H1 (cell line): ENCODE measurements at regions not wholly inside any gene's neighbourhood (a gene's known extent, or its start where the extent isn't known, plus 50 kb on each side); places are given as distances from the start of the nearest gene placed in this dataset.

Experiments used
- CTCF ChIA-PET: fragments of 300-600 bp; sonication (Branson Sonifier 250); formaldehyde crosslinking; loops from one replicate; lab custom pipeline; 2021; ENCODE audit not compliant: partially characterized antibody; lab: Charles Lee
- POLR2A ChIA-PET: fragments of 300-600 bp; sonication (Branson Sonifier 250); formaldehyde crosslinking; loops from one replicate; lab custom pipeline; 2021; ENCODE audit warnings: inconsistent platforms; ENCODE audit not compliant: partially characterized antibody; lab: Charles Lee
- DNase-seq, 2 experiments: peaks; one replicate each; pipeline versions ENCODE4 v3.0.0 to v3.0.0-alpha.2; 2010 to 2022; ENCODE audit warnings: low spot score in 2 of 2, low read depth in 1 of 2, mixed read lengths in 1 of 2
- FAIRE-seq: peaks from 2 replicates; lab custom pipeline; 2011; peaks lifted over from hg19 to GRCh38; lab: Jason Lieb, UNC
- H2AFZ ChIP-seq: 2 replicates; pipeline ENCODE4 v1.8.1; 2012; ENCODE audit warnings: low read length, inconsistent platforms
- H2AK5ac ChIP-seq: 2 replicates; pipeline ENCODE4 v1.6.1; 2013; ENCODE audit warnings: low read depth, low read length
- H2BK120ac ChIP-seq: replicated peaks from 2 replicates; pipeline ENCODE3; 2013; ENCODE audit warnings: low read depth, low read length, inconsistent platforms
- H2BK12ac ChIP-seq: 2 replicates; pipeline ENCODE4 v1.6.1; 2013; ENCODE audit warnings: low read depth, low read length
- H2BK15ac ChIP-seq: 2 replicates; pipeline ENCODE4 v1.6.1; 2013; ENCODE audit warnings: low read length
- H2BK20ac ChIP-seq: 2 replicates; pipeline ENCODE4 v1.6.1; 2013; ENCODE audit warnings: low read length
- H2BK5ac ChIP-seq: 2 replicates; pipeline ENCODE4 v1.6.1; 2013; ENCODE audit warnings: low read depth, low read length
- H3K14ac ChIP-seq: 2 replicates; pipeline ENCODE4 v1.6.1; 2013; ENCODE audit warnings: inconsistent platforms; ENCODE audit not compliant: insufficient read length
- H3K18ac ChIP-seq: 2 replicates; pipeline ENCODE4 v1.6.1; 2013; ENCODE audit warnings: low read length; ENCODE audit errors: extremely low read depth
- H3K23ac ChIP-seq: 2 replicates; pipeline ENCODE4 v1.6.1; 2013; ENCODE audit warnings: inconsistent platforms; ENCODE audit not compliant: insufficient read length
- H3K23me2 ChIP-seq: 2 replicates; pipeline ENCODE4 v1.6.1; 2013; ENCODE audit warnings: low read depth, low read length
- H3K27ac ChIP-seq: 2 replicates; pipeline ENCODE4 v1.6.1; 2011; ENCODE audit warnings: low read depth, low read length, inconsistent platforms
- H3K27me3 ChIP-seq, 4 experiments: replicated peaks in 1 of 4; 1 replicate in 1 of 4; 2 replicates in 3 of 4; pipeline versions ENCODE4 v1.6.1 to v1.8.1; 2011 to 2013; ENCODE audit warnings: low read length in 3 of 4, mild to moderate bottlenecking in 3 of 4, inconsistent platforms in 2 of 4, mixed read lengths in 2 of 4, moderate library complexity in 1 of 4; ENCODE audit not compliant: control insufficient read depth in 3 of 4, insufficient read depth in 3 of 4; ENCODE audit errors: extremely low read depth in 1 of 4
- H3K36me3 ChIP-seq, 4 experiments: 2 replicates each; pipeline versions ENCODE4 v1.6.1 to v1.8.1; 2011 to 2013; ENCODE audit warnings: mild to moderate bottlenecking in 4 of 4, low read length in 3 of 4, moderate library complexity in 2 of 4, control low read depth in 1 of 4, inconsistent platforms in 1 of 4; ENCODE audit not compliant: insufficient read depth in 4 of 4, control insufficient read depth in 2 of 4
- H3K4ac ChIP-seq: replicated peaks from 2 replicates; pipeline ENCODE3; 2013; ENCODE audit warnings: low read length, low read depth, mixed read lengths, inconsistent platforms; ENCODE audit not compliant: insufficient read length
- H3K4me1 ChIP-seq, 4 experiments: replicated peaks in 1 of 4; 1 replicate in 1 of 4; 2 replicates in 3 of 4; pipeline versions ENCODE4 v1.6.1 to v1.8.1; 2011 to 2013; ENCODE audit warnings: low read length in 3 of 4, inconsistent platforms in 2 of 4, mixed read lengths in 1 of 4; ENCODE audit not compliant: insufficient read depth in 4 of 4, control insufficient read depth in 3 of 4
- H3K4me2 ChIP-seq, 2 experiments: 2 replicates each; pipeline versions ENCODE4 v1.6.1 to v1.8.1; 2011 to 2013; ENCODE audit warnings: low read depth in 2 of 2, low read length in 2 of 2, control low read depth in 1 of 2, inconsistent platforms in 1 of 2, mild to moderate bottlenecking in 1 of 2; ENCODE audit not compliant: insufficient read depth in 1 of 2
- H3K4me3 ChIP-seq, 4 experiments: fragments of 200-600, 300-600 bp in 1 of 4; sonication (generic), shearing (Covaris generic), sonication (Bioruptor Twin) in 1 of 4; 2 replicates each; pipeline versions ENCODE4 v1.5.1 to v1.8.1; 2011 to 2016; ENCODE audit warnings: low read length in 4 of 4, low read depth in 3 of 4, control low read depth in 2 of 4, inconsistent platforms in 2 of 4, mild to moderate bottlenecking in 2 of 4, mixed read lengths in 1 of 4, moderate library complexity in 1 of 4; ENCODE audit not compliant: insufficient read depth in 2 of 4; ENCODE audit errors: extremely low read depth in 1 of 4
- H3K56ac ChIP-seq: replicated peaks from 2 replicates; pipeline ENCODE3; 2013; ENCODE audit warnings: low read depth, mild to moderate bottlenecking, mixed read lengths, low read length, inconsistent platforms; ENCODE audit not compliant: insufficient read length
- H3K79me1 ChIP-seq: 2 replicates; pipeline ENCODE4 v1.6.1; 2013; ENCODE audit warnings: low read depth, low read length, control low read depth
- H3K79me2 ChIP-seq, 2 experiments: 2 replicates each; pipeline versions ENCODE4 v1.6.1 to v1.8.1; 2012 to 2013; ENCODE audit warnings: low read length in 2 of 2, mild to moderate bottlenecking in 2 of 2, inconsistent platforms in 1 of 2; ENCODE audit not compliant: insufficient read depth in 2 of 2, control insufficient read depth in 1 of 2
- H3K9ac ChIP-seq, 4 experiments: replicated peaks in 1 of 4; 1 replicate in 1 of 4; 2 replicates in 3 of 4; pipeline versions ENCODE4 v1.6.1 to v1.8.1; 2011 to 2013; ENCODE audit warnings: low read depth in 3 of 4, low read length in 3 of 4, control low read depth in 2 of 4, mild to moderate bottlenecking in 2 of 4, moderate library complexity in 2 of 4, inconsistent platforms in 1 of 4; ENCODE audit errors: extremely low read depth in 1 of 4
- H3K9me3 ChIP-seq, 2 experiments: 2 replicates each; pipeline versions ENCODE4 v1.6.1 to v1.8.1; 2012 to 2013; ENCODE audit warnings: mild to moderate bottlenecking in 2 of 2, moderate library complexity in 2 of 2, control low read depth in 1 of 2, inconsistent platforms in 1 of 2, low read depth in 1 of 2, low read length in 1 of 2, mixed read lengths in 1 of 2; ENCODE audit not compliant: insufficient read depth in 2 of 2
- H4K20me1 ChIP-seq, 2 experiments: replicated peaks in 1 of 2; 2 replicates each; pipeline versions ENCODE3 to v1.8.1; 2011 to 2013; ENCODE audit warnings: inconsistent platforms in 2 of 2, low read length in 2 of 2, mild to moderate bottlenecking in 1 of 2; ENCODE audit not compliant: insufficient read depth in 2 of 2, control insufficient read depth in 1 of 2
- H4K5ac ChIP-seq: 2 replicates; pipeline ENCODE4 v1.6.1; 2013; ENCODE audit warnings: low read length, low read depth, mixed read lengths, inconsistent platforms; ENCODE audit not compliant: insufficient read length
- H4K8ac ChIP-seq: 2 replicates; pipeline ENCODE4 v1.8.0; 2013; ENCODE audit warnings: mild to moderate bottlenecking, moderate library complexity, low read length, inconsistent platforms; ENCODE audit not compliant: insufficient read depth; ENCODE audit errors: extremely low read depth
- H4K91ac ChIP-seq: replicated peaks from 2 replicates; pipeline ENCODE3; 2013; ENCODE audit warnings: low read length, mixed read lengths, inconsistent platforms; ENCODE audit not compliant: insufficient read length
- JUN ChIP-seq: IDR thresholded peaks from 2 replicates; pipeline ENCODE4 v1.6.1; 2011; ENCODE audit warnings: low read depth, mild to moderate bottlenecking, improper control_type of control experiment, low read length
- TEAD4 ChIP-seq: IDR thresholded peaks from 2 replicates; pipeline ENCODE4 v1.6.1; 2012; ENCODE audit warnings: low read depth, low read length, inconsistent platforms, mixed read lengths
- WGBS, 2 experiments: shearing (Covaris generic) in 1 of 2; methylation state at CpG; one replicate each; pipeline versions ENCODE4 v1.1.6 to v1.1.7; 2013 to 2015; ENCODE audit warnings: low lambda C conversion rate in 2 of 2, mixed read lengths in 2 of 2, inconsistent platforms in 1 of 2, low coverage in 1 of 2, missing lambda C conversion rate in 1 of 2; ENCODE audit not compliant: insufficient replicate concordance in 2 of 2, insufficient coverage in 1 of 2, insufficient read length in 1 of 2; ENCODE audit errors: extremely low coverage in 1 of 2, missing lambda C conversion rate in 1 of 2; 5-methylcytosine and 5-hydroxymethylcytosine counted together

DNA sequence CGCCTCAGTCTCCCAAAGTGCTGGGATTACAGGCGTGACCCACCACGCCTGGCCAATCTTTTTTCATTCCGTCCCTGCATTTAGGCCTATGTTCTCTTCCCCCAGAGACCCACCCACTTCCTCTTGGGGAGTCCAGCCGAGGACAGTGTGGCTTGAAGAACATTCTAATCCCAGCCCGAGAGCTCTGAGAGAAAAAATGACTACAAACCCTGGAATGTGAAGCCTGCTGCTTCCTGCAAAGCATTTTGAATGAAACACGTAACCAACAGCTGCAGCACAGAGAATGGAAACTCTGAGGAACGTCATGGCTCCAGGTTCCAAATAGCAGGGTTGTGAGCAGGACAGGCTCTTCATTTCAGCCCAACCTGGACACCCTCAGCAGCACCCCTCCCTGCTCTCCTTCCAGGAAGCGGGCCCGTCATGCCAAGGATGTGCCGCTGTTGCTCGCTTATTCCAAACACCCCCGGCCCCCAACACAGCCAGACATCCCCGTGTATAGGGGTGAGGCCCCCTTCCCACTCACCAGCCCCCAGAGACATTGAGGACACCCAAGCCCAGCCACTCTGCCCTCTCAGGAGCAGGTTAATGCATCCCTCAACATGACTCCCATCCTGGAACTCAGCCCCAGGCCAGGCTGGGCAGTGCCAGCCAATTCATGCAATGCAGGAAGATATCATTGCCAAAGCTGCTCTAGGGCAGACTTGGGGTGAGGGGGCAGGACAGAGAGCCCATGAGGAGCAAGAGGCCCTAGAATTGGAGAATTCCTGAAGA lies 139.8 kb downstream of the ZFP36L2 start:
- no peak overlapping the region for H3K4ac ChIP-seq
- no peak overlapping the region for H2BK5ac ChIP-seq
- H3K56ac ChIP-seq: no peak overlapping the region
- DNase-seq: peak in 1 of 2 experiments; percentile 19
- H3K14ac ChIP-seq: no peak overlapping the region
- no peak overlapping the region for H2AK5ac ChIP-seq
- no peaks in the 10 kb centered on the region for H3K79me1 ChIP-seq
- no peak overlapping the region for H4K91ac ChIP-seq
- no peak overlapping the region for H2BK15ac ChIP-seq
- no peak for TF ChIP-seq JUN
- TF ChIP-seq TEAD4: peak; percentile 68
- H2BK20ac ChIP-seq: 0 out of 2 replicates have a peak overlapping the region, but pooled peaks have one; percentile 25
- no peak overlapping the region for H2BK120ac ChIP-seq
- H3K23ac ChIP-seq: no peak overlapping the region
- peaks cover 0 to 9% of the 10 kb centered on the region in 2 experiments; a peak in 2 of 4 replicates for H3K9me3 ChIP-seq
- no peak for FAIRE-seq
- H2BK12ac ChIP-seq: peak overlapping the region; percentile 40; the same call in 1 of the 2 replicates
- no peak overlapping the region for H3K4me3 ChIP-seq
- no peaks in the 10 kb centered on the region for H4K20me1 ChIP-seq
- no peaks in the 10 kb centered on the region for H3K23me2 ChIP-seq
- no peak overlapping the region for H4K5ac ChIP-seq
- peaks cover 0 to 16% (median 8%) of the 10 kb centered on the region in 4 experiments; a peak in 5 of 7 replicates for H3K4me1 ChIP-seq
- ChIA-PET POLR2A (interaction anchor here (1.1 to 1.5 kb wide), 2 partner anchors 14 to 45 kb away, joined by 3 to 4 read pairs; no protein-coding TSS in a partner anchor), CTCF (no interaction called here)
- H3K18ac ChIP-seq: no peak overlapping the region
- no peaks in the 10 kb centered on the region for H3K79me2 ChIP-seq
- H3K4me2 ChIP-seq: no peak overlapping the region; a peak in 1 of 4 replicates
- WGBS, 2 experiments: 91% methylated on average over 13 of the region's 14 CpGs; no CpG with 5 or more reads in 1 of the 2 experiments
- no peak overlapping the region for H3K27ac ChIP-seq
- no peak overlapping the region for H2AFZ ChIP-seq
- H3K36me3 ChIP-seq: no peaks in the 10 kb centered on the region
- H4K8ac ChIP-seq: no peak overlapping the region
- no peak overlapping the region for H3K9ac ChIP-seq
- H3K27me3 ChIP-seq: no peaks in the 10 kb centered on the region
